ENCODE measurements at regions not wholly inside any gene's neighbourhood (a gene's known extent, or its start where the extent isn't known, plus 50 kb on each side); places are given as distances from the start of the nearest gene placed in this dataset.

- H3K4me3 ChIP-seq (ENCODE audit: low read depth, low read length): no peak overlapping the region
- DNase-seq (ENCODE audit: low read depth): no peak
- no peak for TF ChIP-seq CTCF (IDR thresholded peaks at IDR 0.05; ENCODE audit: control insufficient read depth, extremely low read depth, insufficient read depth)
Observed at GRCh38 chr2:57990118-57990725, 56.4 kb upstream of the VRK2 start.
